Stomach (tissue), 4 donors: ENCODE measurements at regions not wholly inside any gene's neighbourhood (a gene's known extent, or its start where the extent isn't known, plus 50 kb on each side); places are given as distances from the start of the nearest gene placed in this dataset.

Experiments
- EP300 ChIP-seq: sonication (generic); formaldehyde crosslinking; IDR thresholded peaks from one replicate; pipeline ENCODE4 v1.6.1; 2017; ENCODE audit warnings: antibody characterized with exemption
- POLR2A ChIP-seq, 4 donors: fragments of 450-650 bp; IDR thresholded peaks; one replicate each; pipeline ENCODE4 v1.6.1; 2016; ENCODE audit warnings: antibody characterized with exemption in 4 of 4, control low read depth in 2 of 4, mild to moderate bottlenecking in 1 of 4, moderate library complexity in 1 of 4
- POLR2AphosphoS5 ChIP-seq, 3 donors: sonication (generic); formaldehyde crosslinking; IDR thresholded peaks; one replicate each; pipeline ENCODE4 v1.6.1; 2016; ENCODE audit warnings: antibody characterized with exemption in 3 of 3
- TF ChIP-seq, protein P1 (sequence below), 7 experiments: fragments of 450-650 bp in 4 of 7; fragments of 200-600 bp in 3 of 7; sonication (generic) in 3 of 7; IDR thresholded peaks; one replicate each; pipeline ENCODE4 v1.5.1; 2016 to 2019; ENCODE audit warnings: antibody characterized with exemption in 7 of 7, control low read depth in 2 of 7, mild to moderate bottlenecking in 1 of 7

DNA sequence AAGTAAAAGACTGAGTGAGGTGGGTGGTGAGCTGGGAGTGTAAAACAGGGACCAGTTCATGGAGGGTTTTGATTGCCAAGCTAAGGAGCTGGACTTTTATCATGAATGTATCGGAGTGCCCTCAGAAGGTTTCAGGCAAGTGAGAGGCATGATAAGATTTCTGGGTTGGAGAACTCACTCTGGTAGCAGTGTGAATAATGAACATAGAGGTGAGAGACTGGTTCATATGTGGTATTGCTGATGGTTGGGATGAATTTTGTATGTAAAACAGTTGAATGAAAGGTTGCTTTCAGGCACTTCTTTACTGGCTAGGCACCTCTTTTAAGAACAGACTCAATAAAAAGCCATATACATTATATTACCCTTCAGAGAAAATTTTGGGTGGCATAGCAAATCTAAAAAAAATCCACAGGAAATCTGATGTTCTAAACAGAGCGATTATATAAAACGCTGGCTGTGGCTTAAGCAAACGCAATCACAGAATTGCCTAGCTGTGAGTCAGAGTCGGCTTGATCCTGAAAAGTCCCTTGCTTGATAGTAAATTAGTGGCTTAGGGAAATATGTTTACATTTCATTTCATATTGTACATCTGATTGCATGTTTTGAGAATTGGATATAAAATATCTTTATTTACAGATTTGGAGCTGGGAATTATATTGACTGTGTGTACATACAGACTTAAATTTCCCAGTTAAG is 92.9 kb upstream of the HDAC9 start:
- TF ChIP-seq, protein P1, sequence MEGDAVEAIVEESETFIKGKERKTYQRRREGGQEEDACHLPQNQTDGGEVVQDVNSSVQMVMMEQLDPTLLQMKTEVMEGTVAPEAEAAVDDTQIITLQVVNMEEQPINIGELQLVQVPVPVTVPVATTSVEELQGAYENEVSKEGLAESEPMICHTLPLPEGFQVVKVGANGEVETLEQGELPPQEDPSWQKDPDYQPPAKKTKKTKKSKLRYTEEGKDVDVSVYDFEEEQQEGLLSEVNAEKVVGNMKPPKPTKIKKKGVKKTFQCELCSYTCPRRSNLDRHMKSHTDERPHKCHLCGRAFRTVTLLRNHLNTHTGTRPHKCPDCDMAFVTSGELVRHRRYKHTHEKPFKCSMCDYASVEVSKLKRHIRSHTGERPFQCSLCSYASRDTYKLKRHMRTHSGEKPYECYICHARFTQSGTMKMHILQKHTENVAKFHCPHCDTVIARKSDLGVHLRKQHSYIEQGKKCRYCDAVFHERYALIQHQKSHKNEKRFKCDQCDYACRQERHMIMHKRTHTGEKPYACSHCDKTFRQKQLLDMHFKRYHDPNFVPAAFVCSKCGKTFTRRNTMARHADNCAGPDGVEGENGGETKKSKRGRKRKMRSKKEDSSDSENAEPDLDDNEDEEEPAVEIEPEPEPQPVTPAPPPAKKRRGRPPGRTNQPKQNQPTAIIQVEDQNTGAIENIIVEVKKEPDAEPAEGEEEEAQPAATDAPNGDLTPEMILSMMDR (IDR thresholded peaks at IDR 0.05): no peak
- TF ChIP-seq POLR2A (IDR thresholded peaks at IDR 0.05): no peak
- no peak for TF ChIP-seq POLR2AphosphoS5 (IDR thresholded peaks at IDR 0.05)
- TF ChIP-seq EP300: no peak
